ENCODE measurements at regions not wholly inside any gene's neighbourhood (a gene's known extent, or its start where the extent isn't known, plus 50 kb on each side); places are given as distances from the start of the nearest gene placed in this dataset.
"Not testable (repeated sequence)": the region's sequence is repeated elsewhere in the genome, so short reads cannot be mapped to it uniquely, and the experiment has no call there.

DNA sequence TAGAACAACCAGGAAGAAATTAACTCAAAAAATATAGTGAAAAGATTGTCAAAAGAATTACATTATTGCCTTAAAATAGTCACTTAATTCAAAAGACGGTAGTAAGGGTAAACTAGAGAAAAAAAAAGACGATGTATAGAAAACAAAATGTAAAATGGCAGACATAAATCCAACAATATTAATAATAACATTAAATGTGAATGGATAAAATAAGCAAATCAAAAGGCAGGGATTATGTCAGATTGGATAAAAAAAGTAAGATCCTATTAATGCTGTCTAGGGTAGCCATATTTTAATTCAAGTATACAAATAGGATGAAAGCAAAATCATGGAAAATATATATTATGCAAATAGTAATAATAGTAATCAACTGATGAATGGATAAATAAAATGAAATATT lies 134.0 kb upstream of the ADCY2 start:
- Histone ChIP-seq H3K36me3 (ENCODE audit: low read length) (no peaks in the 10 kb centered on the region), H3K9me2 (replicated peaks; ENCODE audit: insufficient read depth, low read length) (no peaks in the 10 kb centered on the region), H2AFZ (ENCODE audit: low read depth, low read length, severe bottlenecking) (no peak overlapping the region), H3K4me3 (ENCODE audit: insufficient read depth, low read length, poor library complexity, severe bottlenecking) (no peak overlapping the region), H4K20me1 (ENCODE audit: low read depth, low read length) (peaks cover 3% of the 10 kb centered on the region; the same call in 1 of the 2 replicates), H3K4me2 (ENCODE audit: low read depth, low read length, poor library complexity, severe bottlenecking) (no peak overlapping the region), H3K27ac (ENCODE audit: low read depth, low read length) (no peak overlapping the region), H3K9ac (ENCODE audit: low read length) (no peak overlapping the region), H3F3A (ENCODE audit: insufficient read depth) (no peaks in the 10 kb centered on the region), H3K79me2 (ENCODE audit: insufficient read depth, low read length) (no peaks in the 10 kb centered on the region), H3K27me3 (ENCODE audit: low read length) (no peaks in the 10 kb centered on the region), H3K9me3 (ENCODE audit: insufficient read depth, low read length) (no peaks in the 10 kb centered on the region)
- TF ChIP-seq, protein P1, sequence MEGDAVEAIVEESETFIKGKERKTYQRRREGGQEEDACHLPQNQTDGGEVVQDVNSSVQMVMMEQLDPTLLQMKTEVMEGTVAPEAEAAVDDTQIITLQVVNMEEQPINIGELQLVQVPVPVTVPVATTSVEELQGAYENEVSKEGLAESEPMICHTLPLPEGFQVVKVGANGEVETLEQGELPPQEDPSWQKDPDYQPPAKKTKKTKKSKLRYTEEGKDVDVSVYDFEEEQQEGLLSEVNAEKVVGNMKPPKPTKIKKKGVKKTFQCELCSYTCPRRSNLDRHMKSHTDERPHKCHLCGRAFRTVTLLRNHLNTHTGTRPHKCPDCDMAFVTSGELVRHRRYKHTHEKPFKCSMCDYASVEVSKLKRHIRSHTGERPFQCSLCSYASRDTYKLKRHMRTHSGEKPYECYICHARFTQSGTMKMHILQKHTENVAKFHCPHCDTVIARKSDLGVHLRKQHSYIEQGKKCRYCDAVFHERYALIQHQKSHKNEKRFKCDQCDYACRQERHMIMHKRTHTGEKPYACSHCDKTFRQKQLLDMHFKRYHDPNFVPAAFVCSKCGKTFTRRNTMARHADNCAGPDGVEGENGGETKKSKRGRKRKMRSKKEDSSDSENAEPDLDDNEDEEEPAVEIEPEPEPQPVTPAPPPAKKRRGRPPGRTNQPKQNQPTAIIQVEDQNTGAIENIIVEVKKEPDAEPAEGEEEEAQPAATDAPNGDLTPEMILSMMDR (IDR thresholded peaks at IDR 0.05; ENCODE audit: insufficient read depth, low read length, poor library complexity, severe bottlenecking) = no peak

DNA sequence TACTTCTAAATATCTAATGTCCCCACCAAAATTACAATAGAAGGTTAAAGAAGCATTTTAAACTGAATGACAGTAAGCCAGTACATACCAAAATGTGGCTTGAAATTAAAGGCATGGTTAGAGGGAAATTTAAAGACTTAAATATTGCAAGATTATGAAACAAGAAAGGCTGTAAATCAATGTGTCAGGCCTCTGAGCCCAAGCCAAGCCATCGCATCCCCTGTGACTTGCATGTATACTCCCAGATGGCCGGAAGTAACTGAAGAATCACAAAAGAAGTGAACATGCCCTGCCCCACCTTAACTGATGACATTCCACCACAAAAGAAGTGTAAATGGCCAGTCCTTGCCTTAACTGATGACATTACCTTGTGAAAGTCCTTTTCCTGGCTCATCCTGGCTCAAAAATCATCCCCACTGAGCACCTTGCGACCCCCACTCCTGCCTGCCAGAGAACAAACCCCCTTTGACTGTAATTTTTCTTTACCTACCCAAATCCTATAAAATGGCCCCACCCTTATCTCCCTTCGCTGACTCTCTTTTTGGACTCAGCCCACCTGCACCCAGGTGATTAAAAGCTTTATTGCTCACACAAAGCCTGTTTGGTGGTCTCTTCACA lies 132.4 kb upstream of the ADCY2 start:
- H3K4me2 ChIP-seq (ENCODE audit: low read depth, low read length, poor library complexity, severe bottlenecking); H3K9me2 ChIP-seq (replicated peaks; ENCODE audit: insufficient read depth, low read length); H3K9me3 ChIP-seq (ENCODE audit: insufficient read depth, low read length); H2AFZ ChIP-seq (ENCODE audit: low read depth, low read length, severe bottlenecking); H3K4me3 ChIP-seq (ENCODE audit: insufficient read depth, low read length, poor library complexity, severe bottlenecking); H3K27ac ChIP-seq (ENCODE audit: low read depth, low read length); H3K79me2 ChIP-seq (ENCODE audit: insufficient read depth, low read length); H3K36me3 ChIP-seq (ENCODE audit: low read length); H3K27me3 ChIP-seq (ENCODE audit: low read length); H3F3A ChIP-seq (ENCODE audit: insufficient read depth); H3K9ac ChIP-seq (ENCODE audit: low read length); H4K20me1 ChIP-seq (ENCODE audit: low read depth, low read length): not testable (repeated sequence)

DNA sequence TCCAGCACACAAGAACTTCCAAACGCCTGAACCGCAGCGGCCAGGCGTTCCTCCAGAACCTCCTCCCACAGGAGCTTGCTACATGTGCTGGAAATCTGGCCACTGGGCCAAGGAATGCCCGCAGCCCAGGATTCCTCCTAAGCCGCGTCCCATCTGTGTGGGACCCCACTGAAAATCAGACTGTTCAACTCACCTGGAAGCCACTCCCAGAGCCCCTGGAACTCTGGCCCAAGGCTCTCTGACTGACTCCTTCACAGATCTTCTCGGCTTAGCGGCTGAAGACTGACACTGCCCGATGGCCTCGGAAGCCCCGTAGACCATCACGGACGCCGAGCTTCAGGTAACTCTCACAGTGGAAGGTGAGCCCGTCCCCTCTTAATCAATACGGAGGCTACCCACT lies 130.2 kb upstream of the ADCY2 start:
- H3K36me3 ChIP-seq (ENCODE audit: low read length); H3K4me2 ChIP-seq (ENCODE audit: low read depth, low read length, poor library complexity, severe bottlenecking); H3K27me3 ChIP-seq (ENCODE audit: low read length): not testable (repeated sequence)

DNA sequence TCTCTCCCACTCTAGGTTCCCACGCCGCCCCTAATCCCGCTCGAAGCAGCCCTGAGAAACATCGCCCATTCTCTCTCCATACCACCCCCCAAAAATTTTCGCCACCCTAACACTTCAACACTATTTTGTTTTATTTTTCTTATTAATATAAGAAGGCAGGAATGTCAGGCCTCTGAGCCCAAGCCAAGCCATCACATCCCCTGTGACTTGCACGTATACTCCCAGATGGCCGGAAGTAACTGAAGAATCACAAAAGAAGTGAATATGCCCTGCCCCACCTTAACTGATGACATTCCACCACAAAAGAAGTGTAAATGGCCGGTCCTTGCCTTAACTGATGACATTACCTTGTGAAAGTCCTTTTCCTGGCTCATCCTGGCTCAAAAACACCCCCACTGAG lies 127.2 kb upstream of the ADCY2 start:
- H3K27me3 ChIP-seq (ENCODE audit: low read length); H3K9me2 ChIP-seq (replicated peaks; ENCODE audit: insufficient read depth, low read length); H4K20me1 ChIP-seq (ENCODE audit: low read depth, low read length); H3K4me3 ChIP-seq (ENCODE audit: insufficient read depth, low read length, poor library complexity, severe bottlenecking); H3K27ac ChIP-seq (ENCODE audit: low read depth, low read length); H3K36me3 ChIP-seq (ENCODE audit: low read length); H3F3A ChIP-seq (ENCODE audit: insufficient read depth); H3K9me3 ChIP-seq (ENCODE audit: insufficient read depth, low read length); H3K4me2 ChIP-seq (ENCODE audit: low read depth, low read length, poor library complexity, severe bottlenecking); H3K79me2 ChIP-seq (ENCODE audit: insufficient read depth, low read length); H3K9ac ChIP-seq (ENCODE audit: low read length); H2AFZ ChIP-seq (ENCODE audit: low read depth, low read length, severe bottlenecking): not testable (repeated sequence)

More for the DNA sequence above, 130.2 kb upstream of the ADCY2 start:
- H3K27ac ChIP-seq (ENCODE audit: low read depth, low read length); H3K4me3 ChIP-seq (ENCODE audit: insufficient read depth, low read length, poor library complexity, severe bottlenecking); H3K79me2 ChIP-seq (ENCODE audit: insufficient read depth, low read length); H4K20me1 ChIP-seq (ENCODE audit: low read depth, low read length); H2AFZ ChIP-seq (ENCODE audit: low read depth, low read length, severe bottlenecking); H3K9me3 ChIP-seq (ENCODE audit: insufficient read depth, low read length); H3F3A ChIP-seq (ENCODE audit: insufficient read depth); H3K9ac ChIP-seq (ENCODE audit: low read length); H3K9me2 ChIP-seq (replicated peaks; ENCODE audit: insufficient read depth, low read length): not testable (repeated sequence)

DNA sequence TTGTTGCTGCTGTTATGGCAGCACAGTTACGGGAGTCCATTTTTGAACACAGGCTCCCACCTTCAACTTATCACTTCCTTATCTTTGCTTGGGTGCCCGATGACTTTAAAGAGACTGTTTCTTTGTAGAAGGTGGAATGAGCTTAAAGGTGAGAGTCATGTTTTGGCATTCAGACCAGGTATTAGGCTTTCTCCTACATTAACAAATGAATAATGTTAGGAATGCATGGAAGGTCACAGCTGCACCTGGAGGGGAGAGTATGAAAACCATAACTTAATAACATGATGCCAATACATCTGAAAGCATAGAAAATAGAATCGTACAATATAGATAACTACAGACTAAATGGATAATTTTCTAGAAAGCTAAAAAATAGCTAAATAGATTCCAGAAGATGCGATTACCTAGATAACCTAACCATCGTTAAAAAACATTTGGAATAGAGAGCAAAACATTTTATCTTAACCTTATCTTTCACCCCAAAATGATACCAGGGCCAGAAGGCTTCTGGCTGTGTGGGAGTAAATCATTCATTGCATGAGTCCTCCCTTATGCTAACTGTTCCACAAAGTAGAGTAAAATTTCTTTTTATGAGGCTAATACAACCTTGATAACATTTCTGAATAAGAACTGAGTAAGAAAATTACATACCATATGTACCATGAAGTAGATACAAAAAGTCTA lies 126.2 kb upstream of the ADCY2 start:
- H3K9ac ChIP-seq (ENCODE audit: low read length) = no peak overlapping the region
- H3K27ac ChIP-seq (ENCODE audit: low read depth, low read length) = no peak overlapping the region
- no peaks in the 10 kb centered on the region for H3K79me2 ChIP-seq (ENCODE audit: insufficient read depth, low read length)
- H3K4me2 ChIP-seq (ENCODE audit: low read depth, low read length, poor library complexity, severe bottlenecking) = no peak overlapping the region
- no peaks in the 10 kb centered on the region for H3F3A ChIP-seq (ENCODE audit: insufficient read depth)
- no peaks in the 10 kb centered on the region for H3K36me3 ChIP-seq (ENCODE audit: low read length)
- H3K27me3 ChIP-seq (ENCODE audit: low read length) = no peaks in the 10 kb centered on the region
- no peaks in the 10 kb centered on the region for H3K9me2 ChIP-seq (replicated peaks; ENCODE audit: insufficient read depth, low read length)
- H3K9me3 ChIP-seq (ENCODE audit: insufficient read depth, low read length) = no peaks in the 10 kb centered on the region
- no peak overlapping the region for H3K4me3 ChIP-seq (ENCODE audit: insufficient read depth, low read length, poor library complexity, severe bottlenecking)
- TF ChIP-seq EZH2phosphoT487 (conservative IDR thresholded peaks at IDR 0.05; ENCODE audit: low read length) = no peak
- TF ChIP-seq, protein P1 (IDR thresholded peaks at IDR 0.05; ENCODE audit: insufficient read depth, low read length, poor library complexity, severe bottlenecking) = no peak
- H4K20me1 ChIP-seq (ENCODE audit: low read depth, low read length) = no peaks in the 10 kb centered on the region
- H2AFZ ChIP-seq (ENCODE audit: low read depth, low read length, severe bottlenecking) = no peak overlapping the region

Data from SU-DHL-6 (cell line).